WTC11 (cell line): ENCODE measurements at regions not wholly inside any gene's neighbourhood (a gene's known extent, or its start where the extent isn't known, plus 50 kb on each side); places are given as distances from the start of the nearest gene placed in this dataset.

Source experiments
- ATAC-seq: fragments of 200-7000 bp; cut with Tn5 transposase; 2 replicates; pipeline ENCODE4 v1.10.0; 2021; ENCODE audit warnings: mild to moderate bottlenecking, moderate library complexity
- CTCF ChIA-PET: fragments of 300-600 bp; sonication (Branson Sonifier 250); formaldehyde crosslinking; loops from one replicate; lab custom pipeline; 2021; ENCODE audit warnings: antibody characterized with exemption; lab: Charles Lee
- POLR2A ChIA-PET: fragments of 350-600 bp; sonication (Branson Sonifier 250); formaldehyde crosslinking; loops from one replicate; lab custom pipeline; 2021; ENCODE audit warnings: antibody characterized with exemption; lab: Charles Lee
- DNase-seq: peaks from one replicate; pipeline ENCODE4 v3.0.0; 2021; ENCODE audit warnings: low spot score
- H3K27ac Mint-ChIP-seq: 2 replicates; pipeline ENCODE4 v1.8.0; 2021; ENCODE audit warnings: mixed read lengths
- H3K27me3 Mint-ChIP-seq: 2 replicates; pipeline ENCODE4 v1.8.0; 2021; ENCODE audit warnings: low read depth, mild to moderate bottlenecking, moderate library complexity, mixed read lengths
- H3K36me3 Mint-ChIP-seq: 2 replicates; pipeline ENCODE4 v1.8.0; 2021; ENCODE audit warnings: mixed read lengths
- H3K4me1 Mint-ChIP-seq: 2 replicates; pipeline ENCODE4 v1.8.0; 2022; ENCODE audit warnings: mixed read lengths
- H3K4me3 Mint-ChIP-seq: 2 replicates; pipeline ENCODE4 v1.8.0; 2021; ENCODE audit warnings: mild to moderate bottlenecking, moderate library complexity, mixed read lengths
- H3K9me3 Mint-ChIP-seq: 2 replicates; pipeline ENCODE4 v1.8.0; 2021; ENCODE audit warnings: mixed read lengths
- ARID4B ChIP-seq: sonication (generic); formaldehyde crosslinking; IDR thresholded peaks from 2 replicates; pipeline ENCODE4 v1.8.0; 2023; ENCODE audit warnings: missing genetic modification reagents, mild to moderate bottlenecking, borderline replicate concordance
- ATF2 ChIP-seq: sonication (generic); formaldehyde crosslinking; IDR thresholded peaks from 2 replicates; pipeline ENCODE4 v1.8.1; 2022; ENCODE audit warnings: low read depth, missing genetic modification reagents, borderline replicate concordance
- CBFB ChIP-seq: sonication (generic); formaldehyde crosslinking; IDR thresholded peaks from 2 replicates; pipeline ENCODE4 v1.8.1; 2022; ENCODE audit warnings: mild to moderate bottlenecking, low read depth, missing genetic modification reagents
- ESRRA ChIP-seq: sonication (generic); formaldehyde crosslinking; IDR thresholded peaks from 2 replicates; pipeline ENCODE4 v1.8.1; 2022; ENCODE audit warnings: mild to moderate bottlenecking, missing genetic modification reagents, borderline replicate concordance
- ETV6 ChIP-seq: sonication (generic); formaldehyde crosslinking; IDR thresholded peaks from 2 replicates; pipeline ENCODE4 v1.8.1; 2022; ENCODE audit warnings: mild to moderate bottlenecking, missing genetic modification reagents
- GABPB1 ChIP-seq: sonication (generic); formaldehyde crosslinking; IDR thresholded peaks from 2 replicates; pipeline ENCODE4 v1.8.1; 2023; ENCODE audit warnings: mild to moderate bottlenecking, missing genetic modification reagents
- HMGA2 ChIP-seq: fragments of 250-450 bp; sonication (Bioruptor Pico); IDR thresholded peaks from 2 replicates; pipeline ENCODE4 v1.4.0; 2021; ENCODE audit warnings: mild to moderate bottlenecking, moderate library complexity
- JAZF1 ChIP-seq: fragments of 250-450 bp; sonication (Bioruptor Pico); IDR thresholded peaks from 2 replicates; pipeline ENCODE4 v1.9.0; 2021; ENCODE audit warnings: moderate library complexity, mild to moderate bottlenecking, inconsistent platforms
- MAX ChIP-seq: sonication (generic); formaldehyde crosslinking; IDR thresholded peaks from 2 replicates; pipeline ENCODE4 v1.8.0; 2022; ENCODE audit warnings: mild to moderate bottlenecking, missing genetic modification reagents
- NR1H2 ChIP-seq: sonication (generic); formaldehyde crosslinking; IDR thresholded peaks from 2 replicates; pipeline ENCODE4 v1.9.0; 2021; ENCODE audit warnings: mild to moderate bottlenecking, moderate library complexity, missing genetic modification reagents
- NR2C2 ChIP-seq: sonication (generic); formaldehyde crosslinking; IDR thresholded peaks from 2 replicates; pipeline ENCODE4 v1.8.0; 2022; ENCODE audit warnings: mild to moderate bottlenecking, missing genetic modification reagents
- NR3C1 ChIP-seq: sonication (generic); formaldehyde crosslinking; conservative IDR thresholded peaks from 2 replicates; pipeline ENCODE4 v1.8.1; 2023; ENCODE audit warnings: low read depth, mild to moderate bottlenecking, missing genetic modification reagents
- SP1 ChIP-seq: sonication (generic); formaldehyde crosslinking; conservative IDR thresholded peaks from 2 replicates; pipeline ENCODE4 v1.8.1; 2022; ENCODE audit warnings: missing genetic modification reagents
- ZBTB21 ChIP-seq: sonication (generic); formaldehyde crosslinking; IDR thresholded peaks from 2 replicates; pipeline ENCODE4 v1.8.1; 2023; ENCODE audit warnings: mild to moderate bottlenecking, missing genetic modification reagents, borderline replicate concordance
- ZBTB43 ChIP-seq: sonication (generic); formaldehyde crosslinking; IDR thresholded peaks from 2 replicates; pipeline ENCODE4 v1.8.1; 2023; ENCODE audit warnings: mild to moderate bottlenecking, missing genetic modification reagents
- ZNF138 ChIP-seq: sonication (generic); formaldehyde crosslinking; conservative IDR thresholded peaks from 2 replicates; pipeline ENCODE4 v1.8.1; 2022; ENCODE audit warnings: mild to moderate bottlenecking, moderate library complexity, missing genetic modification reagents
- ZNF423 ChIP-seq: fragments of 250-450 bp; sonication (Bioruptor Pico); IDR thresholded peaks from 2 replicates; pipeline ENCODE4 v2.1.2; 2022; ENCODE audit warnings: mild to moderate bottlenecking, moderate library complexity
- ZNF671 ChIP-seq: fragments of 250-450 bp; sonication (Bioruptor Pico); IDR thresholded peaks from 2 replicates; pipeline ENCODE4 v1.8.0; 2021; ENCODE audit warnings: mild to moderate bottlenecking
- TF ChIP-seq, protein P1 (sequence below): sonication (generic); formaldehyde crosslinking; IDR thresholded peaks from 2 replicates; pipeline ENCODE4 v1.8.0; 2022; ENCODE audit warnings: mild to moderate bottlenecking, missing genetic modification reagents
- TF ChIP-seq, protein P2 (sequence below): fragments of 250-450 bp; sonication (Bioruptor Pico); IDR thresholded peaks from 2 replicates; pipeline ENCODE4 v1.9.0; 2021; ENCODE audit warnings: mild to moderate bottlenecking
- TF ChIP-seq, protein P3 (sequence below): sonication (generic); formaldehyde crosslinking; IDR thresholded peaks from 2 replicates; pipeline ENCODE4 v1.8.0; 2023; ENCODE audit warnings: mild to moderate bottlenecking, missing genetic modification reagents
- TF ChIP-seq, protein P4 (sequence below): sonication (generic); formaldehyde crosslinking; IDR thresholded peaks from 2 replicates; pipeline ENCODE4 v1.8.1; 2022; ENCODE audit warnings: missing genetic modification reagents, borderline replicate concordance

DNA sequence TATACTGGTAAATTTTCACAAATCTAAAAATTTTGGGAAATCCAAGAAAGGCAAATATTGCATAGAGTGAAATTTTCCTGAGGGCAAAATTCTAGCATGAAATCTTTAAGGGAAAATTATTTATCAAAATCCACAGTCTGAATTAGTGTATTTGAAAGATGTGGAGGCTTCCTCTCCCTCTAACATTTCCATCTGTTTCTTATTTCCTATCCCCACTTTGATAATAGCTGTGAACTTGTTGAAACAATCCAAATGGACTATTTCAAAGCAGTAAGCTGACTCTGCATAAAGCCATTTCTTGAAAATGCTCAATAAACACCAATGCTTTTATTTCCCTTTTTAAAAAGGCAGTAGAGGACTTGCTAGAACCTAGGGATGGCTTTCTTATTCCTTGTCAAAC lies 107.3 kb upstream of the PABPC4L start:
- DNase-seq = no peak
- no peak for TF ChIP-seq ETV6 (CRISPR knock-in tag)
- TF ChIP-seq NR3C1 (CRISPR knock-in tag) = no peak
- no peak for TF ChIP-seq MAX (CRISPR knock-in tag)
- TF ChIP-seq ZNF138 (CRISPR knock-in tag) = no peak
- TF ChIP-seq, protein P1, sequence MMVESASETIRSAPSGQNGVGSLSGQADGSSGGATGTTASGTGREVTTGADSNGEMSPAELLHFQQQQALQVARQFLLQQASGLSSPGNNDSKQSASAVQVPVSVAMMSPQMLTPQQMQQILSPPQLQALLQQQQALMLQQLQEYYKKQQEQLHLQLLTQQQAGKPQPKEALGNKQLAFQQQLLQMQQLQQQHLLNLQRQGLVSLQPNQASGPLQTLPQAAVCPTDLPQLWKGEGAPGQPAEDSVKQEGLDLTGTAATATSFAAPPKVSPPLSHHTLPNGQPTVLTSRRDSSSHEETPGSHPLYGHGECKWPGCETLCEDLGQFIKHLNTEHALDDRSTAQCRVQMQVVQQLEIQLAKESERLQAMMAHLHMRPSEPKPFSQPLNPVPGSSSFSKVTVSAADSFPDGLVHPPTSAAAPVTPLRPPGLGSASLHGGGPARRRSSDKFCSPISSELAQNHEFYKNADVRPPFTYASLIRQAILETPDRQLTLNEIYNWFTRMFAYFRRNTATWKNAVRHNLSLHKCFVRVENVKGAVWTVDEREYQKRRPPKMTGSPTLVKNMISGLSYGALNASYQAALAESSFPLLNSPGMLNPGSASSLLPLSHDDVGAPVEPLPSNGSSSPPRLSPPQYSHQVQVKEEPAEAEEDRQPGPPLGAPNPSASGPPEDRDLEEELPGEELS (CRISPR knock-in tag) = no peak
- no peak for TF ChIP-seq HMGA2 (CRISPR knock-in tag)
- TF ChIP-seq JAZF1 (CRISPR knock-in tag) = no peak
- no peak for TF ChIP-seq ARID4B (CRISPR knock-in tag)
- TF ChIP-seq SP1 (CRISPR knock-in tag) = no peak
- no peak for TF ChIP-seq NR2C2
- Mint-ChIP-seq H3K27ac (no peak overlapping the region), H3K9me3 (no peaks in the 10 kb centered on the region), H3K4me3 (no peak overlapping the region), H3K27me3 (no peaks in the 10 kb centered on the region), H3K4me1 (no peaks in the 10 kb centered on the region), H3K36me3 (no peaks in the 10 kb centered on the region)
- ATAC-seq = no peak
- CTCF ChIA-PET = no interaction called here
- POLR2A ChIA-PET = no interaction called here

- H3K9me3 Mint-ChIP-seq = peaks cover 24% of the 10 kb centered on the region
- H3K4me1 Mint-ChIP-seq = no peaks in the 10 kb centered on the region
- DNase-seq (no peak), ATAC-seq (no peak)
- TF ChIP-seq ATF2 (CRISPR knock-in tag) (no peak), CBFB (CRISPR knock-in tag) (no peak), ZBTB43 (CRISPR knock-in tag) (no peak), ZNF423 (CRISPR knock-in tag) (no peak), NR1H2 (CRISPR knock-in tag) (no peak), ESRRA (CRISPR knock-in tag) (no peak), ZNF671 (no peak), GABPB1 (no peak), SP1 (CRISPR knock-in tag) (no peak), ZBTB21 (no peak)
- TF ChIP-seq, protein P2, sequence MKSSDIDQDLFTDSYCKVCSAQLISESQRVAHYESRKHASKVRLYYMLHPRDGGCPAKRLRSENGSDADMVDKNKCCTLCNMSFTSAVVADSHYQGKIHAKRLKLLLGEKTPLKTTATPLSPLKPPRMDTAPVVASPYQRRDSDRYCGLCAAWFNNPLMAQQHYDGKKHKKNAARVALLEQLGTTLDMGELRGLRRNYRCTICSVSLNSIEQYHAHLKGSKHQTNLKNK (CRISPR knock-in tag) = no peak
- TF ChIP-seq, protein P3, sequence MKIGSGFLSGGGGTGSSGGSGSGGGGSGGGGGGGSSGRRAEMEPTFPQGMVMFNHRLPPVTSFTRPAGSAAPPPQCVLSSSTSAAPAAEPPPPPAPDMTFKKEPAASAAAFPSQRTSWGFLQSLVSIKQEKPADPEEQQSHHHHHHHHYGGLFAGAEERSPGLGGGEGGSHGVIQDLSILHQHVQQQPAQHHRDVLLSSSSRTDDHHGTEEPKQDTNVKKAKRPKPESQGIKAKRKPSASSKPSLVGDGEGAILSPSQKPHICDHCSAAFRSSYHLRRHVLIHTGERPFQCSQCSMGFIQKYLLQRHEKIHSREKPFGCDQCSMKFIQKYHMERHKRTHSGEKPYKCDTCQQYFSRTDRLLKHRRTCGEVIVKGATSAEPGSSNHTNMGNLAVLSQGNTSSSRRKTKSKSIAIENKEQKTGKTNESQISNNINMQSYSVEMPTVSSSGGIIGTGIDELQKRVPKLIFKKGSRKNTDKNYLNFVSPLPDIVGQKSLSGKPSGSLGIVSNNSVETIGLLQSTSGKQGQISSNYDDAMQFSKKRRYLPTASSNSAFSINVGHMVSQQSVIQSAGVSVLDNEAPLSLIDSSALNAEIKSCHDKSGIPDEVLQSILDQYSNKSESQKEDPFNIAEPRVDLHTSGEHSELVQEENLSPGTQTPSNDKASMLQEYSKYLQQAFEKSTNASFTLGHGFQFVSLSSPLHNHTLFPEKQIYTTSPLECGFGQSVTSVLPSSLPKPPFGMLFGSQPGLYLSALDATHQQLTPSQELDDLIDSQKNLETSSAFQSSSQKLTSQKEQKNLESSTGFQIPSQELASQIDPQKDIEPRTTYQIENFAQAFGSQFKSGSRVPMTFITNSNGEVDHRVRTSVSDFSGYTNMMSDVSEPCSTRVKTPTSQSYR (CRISPR knock-in tag) = no peak
- TF ChIP-seq, protein P4, sequence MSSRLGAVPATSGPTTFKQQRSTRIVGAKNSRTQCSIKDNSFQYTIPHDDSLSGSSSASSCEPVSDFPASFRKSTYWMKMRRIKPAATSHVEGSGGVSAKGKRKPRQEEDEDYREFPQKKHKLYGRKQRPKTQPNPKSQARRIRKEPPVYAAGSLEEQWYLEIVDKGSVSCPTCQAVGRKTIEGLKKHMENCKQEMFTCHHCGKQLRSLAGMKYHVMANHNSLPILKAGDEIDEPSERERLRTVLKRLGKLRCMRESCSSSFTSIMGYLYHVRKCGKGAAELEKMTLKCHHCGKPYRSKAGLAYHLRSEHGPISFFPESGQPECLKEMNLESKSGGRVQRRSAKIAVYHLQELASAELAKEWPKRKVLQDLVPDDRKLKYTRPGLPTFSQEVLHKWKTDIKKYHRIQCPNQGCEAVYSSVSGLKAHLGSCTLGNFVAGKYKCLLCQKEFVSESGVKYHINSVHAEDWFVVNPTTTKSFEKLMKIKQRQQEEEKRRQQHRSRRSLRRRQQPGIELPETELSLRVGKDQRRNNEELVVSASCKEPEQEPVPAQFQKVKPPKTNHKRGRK (CRISPR knock-in tag) = no peak
- H3K36me3 Mint-ChIP-seq = peaks cover 5% of the 10 kb centered on the region; the same call in 1 of the 2 replicates
- no peaks in the 10 kb centered on the region for H3K27me3 Mint-ChIP-seq
- H3K4me3 Mint-ChIP-seq = no peak overlapping the region
- ChIA-PET POLR2A (no interaction called here), CTCF (no interaction called here)
- H3K27ac Mint-ChIP-seq = no peak overlapping the region
Observed at GRCh38 chr4:134298313-134298712, 96.7 kb upstream of the PABPC4L start.
